Liver (tissue), 8 donors: ENCODE measurements at regions not wholly inside any gene's neighbourhood (a gene's known extent, or its start where the extent isn't known, plus 50 kb on each side); places are given as distances from the start of the nearest gene placed in this dataset.
A peak's percentile ranks its signal among the peaks of the same experiment; 100 is the strongest.

Experiments used
- DNase-seq: peaks from one replicate; pipeline ENCODE4 v3.0.0-alpha.2; 2017; ENCODE audit warnings: low spot score
- H3K27ac ChIP-seq, 2 donors: one replicate each; pipeline ENCODE4 v1.7.0; 2013; ENCODE audit warnings: inconsistent platforms in 2 of 2, low read length in 2 of 2, control low read depth in 1 of 2, low read depth in 1 of 2, mild to moderate bottlenecking in 1 of 2
- H3K27me3 ChIP-seq, 4 donors: one replicate each; pipeline versions ENCODE4 v1.6.1 to v1.7.0; 2013; ENCODE audit warnings: low read length in 3 of 4, inconsistent platforms in 1 of 4, mild to moderate bottlenecking in 1 of 4, moderate library complexity in 1 of 4; ENCODE audit not compliant: control insufficient read depth in 4 of 4, insufficient read depth in 4 of 4
- H3K36me3 ChIP-seq, 4 donors: one replicate each; pipeline versions ENCODE4 v1.6.1 to v1.7.0; 2013; ENCODE audit warnings: low read length in 3 of 4, mild to moderate bottlenecking in 3 of 4, low read depth in 1 of 4, moderate library complexity in 1 of 4; ENCODE audit not compliant: control insufficient read depth in 4 of 4, insufficient read depth in 3 of 4
- H3K4me1 ChIP-seq, 4 donors: one replicate each; pipeline versions ENCODE4 v1.6.1 to v1.7.0; 2013; ENCODE audit warnings: low read length in 3 of 4, mild to moderate bottlenecking in 3 of 4, moderate library complexity in 1 of 4; ENCODE audit not compliant: control insufficient read depth in 4 of 4, insufficient read depth in 4 of 4
- H3K4me3 ChIP-seq, 3 donors: one replicate each; pipeline versions ENCODE4 v1.6.1 to v1.7.0; 2013; ENCODE audit warnings: low read length in 3 of 3, control low read depth in 1 of 3, low read depth in 1 of 3, mild to moderate bottlenecking in 1 of 3
- H3K9ac ChIP-seq, 2 donors: one replicate each; pipeline ENCODE4 v1.7.0; 2013; ENCODE audit warnings: low read length in 2 of 2, mild to moderate bottlenecking in 2 of 2, moderate library complexity in 2 of 2, control low read depth in 1 of 2, low read depth in 1 of 2
- H3K9me3 ChIP-seq, 4 donors: one replicate each; pipeline versions ENCODE4 v1.6.1 to v1.7.0; 2013; ENCODE audit warnings: low read length in 3 of 4; ENCODE audit not compliant: control insufficient read depth in 4 of 4
- ATF3 ChIP-seq: IDR thresholded peaks from 2 replicates; pipeline ENCODE4 v1.6.1; 2016; ENCODE audit warnings: antibody characterized with exemption
- CTCF ChIP-seq: fragments of 150-350 bp; IDR thresholded peaks from 2 replicates; pipeline ENCODE4 v1.5.1; 2017; ENCODE audit warnings: improper control_type of control experiment, low read depth, low read length; ENCODE audit not compliant: missing input control
- EGR1 ChIP-seq, 2 donors: IDR thresholded peaks; 2 replicates each; pipeline ENCODE4 v1.6.1; 2016 to 2018; ENCODE audit warnings: antibody characterized with exemption in 2 of 2, low read depth in 2 of 2
- FOXA1 ChIP-seq: IDR thresholded peaks from 2 replicates; pipeline ENCODE4 v1.6.1; 2016; ENCODE audit warnings: antibody characterized with exemption
- FOXA2 ChIP-seq: IDR thresholded peaks from 2 replicates; pipeline ENCODE4 v1.6.1; 2016; ENCODE audit warnings: antibody characterized with exemption
- HNF4A ChIP-seq, 2 donors: conservative IDR thresholded peaks; 2 replicates each; pipeline ENCODE4 v1.6.1; 2016; ENCODE audit warnings: antibody characterized with exemption in 2 of 2, mild to moderate bottlenecking in 2 of 2
- HNF4G ChIP-seq: IDR thresholded peaks from 2 replicates; pipeline ENCODE4 v1.6.1; 2016; ENCODE audit warnings: antibody characterized with exemption
- JUND ChIP-seq, 2 donors: IDR thresholded peaks; 2 replicates each; pipeline ENCODE4 v1.6.1; 2016; ENCODE audit warnings: antibody characterized with exemption in 2 of 2
- MAX ChIP-seq: IDR thresholded peaks from 2 replicates; pipeline ENCODE4 v1.6.1; 2016; ENCODE audit warnings: antibody characterized with exemption
- NR2F2 ChIP-seq: IDR thresholded peaks from 2 replicates; pipeline ENCODE4 v1.6.1; 2016; ENCODE audit warnings: antibody characterized with exemption
- RAD21 ChIP-seq, 2 donors: IDR thresholded peaks; 2 replicates each; pipeline ENCODE4 v1.6.1; 2016; ENCODE audit warnings: antibody characterized with exemption in 2 of 2, mild to moderate bottlenecking in 2 of 2
- REST ChIP-seq: IDR thresholded peaks from 2 replicates; pipeline ENCODE4 v1.6.1; 2016; ENCODE audit warnings: antibody characterized with exemption, mild to moderate bottlenecking
- RXRA ChIP-seq, 2 donors: IDR thresholded peaks; 2 replicates each; pipeline ENCODE4 v1.6.1; 2017 to 2018; ENCODE audit warnings: antibody characterized with exemption in 2 of 2, mild to moderate bottlenecking in 1 of 2
- SP1 ChIP-seq: IDR thresholded peaks from 2 replicates; pipeline ENCODE4 v1.6.1; 2018; ENCODE audit warnings: antibody characterized with exemption, mild to moderate bottlenecking
- TAF1 ChIP-seq: conservative IDR thresholded peaks from 2 replicates; pipeline ENCODE4 v1.6.1; 2016; ENCODE audit warnings: antibody characterized with exemption, mild to moderate bottlenecking
- YY1 ChIP-seq: IDR thresholded peaks from 2 replicates; pipeline ENCODE4 v1.6.1; 2016; ENCODE audit warnings: antibody characterized with exemption, mild to moderate bottlenecking
- ZBTB33 ChIP-seq: IDR thresholded peaks from 2 replicates; pipeline ENCODE4 v1.6.1; 2016; ENCODE audit warnings: antibody characterized with exemption
- WGBS: extraction: QIAGEN DNeasy Blood & Tissue Kit; methylation state at CpG from one replicate; pipeline ENCODE4 v1.1.7; 2013; 5-methylcytosine and 5-hydroxymethylcytosine counted together
- donor health status: healthy.
- donor health status: healthy.
- donor health status: healthy.
- donor health status: healthy.
- donor health status: healthy.

GRCh38 chr20:1813101-1813529 is 82.1 kb upstream of the SIRPA start:
- Histone ChIP-seq H3K9ac (no peak overlapping the region), H3K4me3 (no peak overlapping the region), H3K9me3 (no peaks in the 10 kb centered on the region), H3K27me3 (no peaks in the 10 kb centered on the region), H3K4me1 (peaks cover 7 to 29% (median 15%) of the 10 kb centered on the region in 4 donors), H3K27ac (no peak overlapping the region), H3K36me3 (no peaks in the 10 kb centered on the region)
- no peak for TF ChIP-seq TAF1
- peak; percentile 48 to 51 for TF ChIP-seq RAD21 (IDR thresholded peaks at IDR 0.05)
- peak; percentile 43 for TF ChIP-seq MAX
- TF ChIP-seq FOXA1 = no peak
- no peak for TF ChIP-seq ZBTB33
- no peak for TF ChIP-seq FOXA2
- TF ChIP-seq NR2F2 = peak; percentile 88
- TF ChIP-seq REST = peak; percentile 21
- peak; percentile 70 to 91 for TF ChIP-seq JUND (IDR thresholded peaks at IDR 0.05)
- peak in 1 of 2 donors; percentile 18 for TF ChIP-seq EGR1 (IDR thresholded peaks at IDR 0.05; ENCODE audit: low read depth in 2 of 2)
- TF ChIP-seq SP1 = peak; percentile 48
- no peak for TF ChIP-seq HNF4G
- TF ChIP-seq HNF4A (conservative IDR thresholded peaks at IDR 0.05) = peak; percentile 54 to 77
- TF ChIP-seq CTCF = no peak
- peak; percentile 77 for TF ChIP-seq ATF3
- peak; percentile 54 for TF ChIP-seq YY1
- TF ChIP-seq RXRA (IDR thresholded peaks at IDR 0.05) = peak; percentile 78 to 95
- WGBS = 19% methylated on average over 7 of the region's 7 CpGs
- no peak for DNase-seq
